ENCODE measurements at regions not wholly inside any gene's neighbourhood (a gene's known extent, or its start where the extent isn't known, plus 50 kb on each side); places are given as distances from the start of the nearest gene placed in this dataset.
"Not testable (repeated sequence)": the region's sequence is repeated elsewhere in the genome, so short reads cannot be mapped to it uniquely, and the experiment has no call there.

DNA sequence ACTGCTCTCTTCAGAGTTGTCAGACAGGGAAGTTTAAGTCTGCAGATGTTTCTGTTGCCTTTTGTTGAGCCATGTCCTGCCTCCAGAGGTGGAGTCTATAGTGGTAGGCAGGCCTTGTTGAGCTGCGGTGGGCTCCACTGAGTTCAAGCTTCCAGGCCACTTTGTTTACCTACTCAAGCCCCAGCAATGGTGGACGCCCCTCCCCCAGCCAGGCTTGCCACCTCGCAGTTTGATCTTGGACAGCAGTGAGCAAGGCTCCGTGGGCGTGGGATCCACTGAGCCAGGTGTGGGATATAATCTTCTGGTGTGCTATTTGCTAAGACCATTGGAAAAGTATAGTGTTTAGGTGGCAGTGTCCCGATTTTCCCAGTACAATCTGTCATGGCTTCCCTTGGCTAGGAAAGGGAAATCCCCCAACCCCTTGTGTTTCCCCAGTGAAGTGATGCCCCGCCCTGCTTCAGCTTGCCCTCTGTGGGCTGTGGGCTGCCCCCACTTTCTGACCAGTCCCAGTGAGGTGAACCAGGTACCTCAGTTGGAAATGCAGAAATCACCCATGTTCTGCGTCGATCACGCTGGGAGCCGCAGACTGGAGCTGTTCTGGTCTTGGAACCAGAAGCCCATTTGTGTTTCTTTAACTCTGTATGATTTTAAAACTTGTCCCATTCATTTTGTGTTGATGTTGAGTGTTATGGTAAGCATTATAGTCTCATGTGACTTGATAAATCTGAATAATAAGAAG lies 89.2 kb upstream of the CALCR start:
- DNase-seq = no peak
- no peaks in the 10 kb centered on the region for H3K9me3 ChIP-seq (ENCODE audit: low read length)
- no peak overlapping the region for H3K4me3 ChIP-seq (ENCODE audit: low read length)
- H3K4me1 ChIP-seq (ENCODE audit: insufficient read depth, low read length) = no peaks in the 10 kb centered on the region
- Mint-ChIP-seq H3K36me3 (no peaks in the 10 kb centered on the region), H3K4me3 (peak overlapping the region in 1 of 7 donors; percentile 14), H3K4me1 (no peaks in the 10 kb centered on the region), H3K9me3 (peaks cover 0 to 10% (median 0%) of the 10 kb centered on the region in 5 donors), H3K27ac (no peak overlapping the region), H3K27me3 (peaks cover 1 to 5% of the 10 kb centered on the region in 2 donors)
- H3K27ac ChIP-seq (ENCODE audit: low read depth, low read length) = no peak overlapping the region
- POLR2A ChIA-PET = no interaction called here
- no peaks in the 10 kb centered on the region for H3K36me3 ChIP-seq (ENCODE audit: insufficient read depth, low read length)
- CTCF ChIA-PET = no interaction called here
- H3K27me3 ChIP-seq (ENCODE audit: insufficient read depth, low read length, poor library complexity, severe bottlenecking) = no peaks in the 10 kb centered on the region

DNA sequence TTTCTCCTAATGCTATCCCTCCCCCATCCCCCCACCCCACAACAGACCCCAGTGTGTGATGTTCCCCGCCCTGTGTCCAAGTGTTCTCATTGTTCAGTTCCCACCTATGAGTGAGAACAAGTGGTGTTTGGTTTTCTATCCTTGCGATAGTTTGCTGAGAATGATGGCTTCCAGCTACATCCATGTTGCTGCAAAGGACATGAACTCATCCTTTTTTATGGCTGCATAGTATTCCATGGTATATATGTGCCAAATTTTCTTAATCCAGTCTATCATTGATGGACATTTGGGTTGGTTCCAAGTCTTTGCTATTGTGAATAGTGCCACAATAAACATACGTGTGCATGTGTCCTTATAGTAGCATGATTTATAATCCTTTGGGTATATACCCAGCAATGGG lies 83.6 kb upstream of the CALCR start:
- CTCF ChIA-PET; H3K9me3 ChIP-seq (ENCODE audit: low read length); H3K4me1 Mint-ChIP-seq; H3K27ac Mint-ChIP-seq; H3K27me3 ChIP-seq (ENCODE audit: insufficient read depth, low read length, poor library complexity, severe bottlenecking); H3K4me3 Mint-ChIP-seq; POLR2A ChIA-PET; H3K36me3 Mint-ChIP-seq; H3K4me1 ChIP-seq (ENCODE audit: insufficient read depth, low read length); H3K36me3 ChIP-seq (ENCODE audit: insufficient read depth, low read length); H3K27me3 Mint-ChIP-seq; H3K27ac ChIP-seq (ENCODE audit: low read depth, low read length); DNase-seq; H3K4me3 ChIP-seq (ENCODE audit: low read length): not testable (repeated sequence)
- H3K9me3 Mint-ChIP-seq = peaks cover 0 to 10% (median 2%) of the 10 kb centered on the region in 5 donors

DNA sequence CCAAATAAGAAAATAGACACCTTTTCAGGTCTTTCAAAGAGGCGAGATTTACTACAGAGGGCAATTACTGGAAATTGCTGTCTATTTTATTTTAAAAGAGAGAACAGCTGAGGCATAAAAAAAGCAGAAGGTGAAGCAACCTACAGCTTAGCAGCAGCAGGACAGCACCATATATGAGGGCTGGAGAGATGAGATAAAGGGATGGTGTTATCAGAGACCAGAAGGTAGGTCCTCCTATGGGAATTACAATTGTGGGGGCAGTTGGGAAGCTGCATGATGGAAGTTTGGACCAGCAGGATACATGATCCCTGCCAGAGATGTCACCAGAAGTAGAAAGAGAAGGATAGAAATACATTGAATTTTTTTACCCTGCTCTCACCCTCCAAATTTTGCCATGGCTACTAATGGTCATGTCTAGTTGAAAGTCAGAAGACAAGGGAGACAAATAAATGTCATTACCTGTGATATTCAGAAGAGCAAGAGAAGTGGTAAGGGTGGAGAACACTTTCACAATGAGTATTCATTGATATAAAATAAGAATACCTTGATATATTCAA lies 77.2 kb upstream of the CALCR start:
- H3K4me3 ChIP-seq (ENCODE audit: low read length) = no peak overlapping the region
- CTCF ChIA-PET = no interaction called here
- no peak for DNase-seq

DNA sequence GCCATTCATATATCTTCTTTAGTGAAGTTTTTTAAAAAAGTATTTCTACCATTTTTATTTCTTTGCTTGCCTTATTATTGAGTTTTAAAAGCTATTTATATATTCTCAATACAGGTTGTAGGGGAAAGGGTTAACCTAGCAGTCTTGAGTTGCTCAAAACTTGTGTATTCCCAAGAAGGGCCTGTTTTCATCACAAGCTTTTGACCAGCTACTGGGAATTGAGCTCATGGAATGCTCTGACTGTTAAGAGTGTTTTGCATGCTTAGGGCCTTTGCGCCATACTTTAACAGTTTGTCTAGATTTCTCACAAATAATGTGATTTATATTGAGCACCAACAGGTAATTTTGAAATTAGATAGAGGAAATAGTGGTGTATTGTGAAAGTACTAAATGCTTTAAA lies 72.0 kb upstream of the CALCR start:
- Histone ChIP-seq H3K4me1 (ENCODE audit: insufficient read depth, low read length) (no peaks in the 10 kb centered on the region), H3K27me3 (ENCODE audit: insufficient read depth, low read length, poor library complexity, severe bottlenecking) (no peaks in the 10 kb centered on the region), H3K27ac (ENCODE audit: low read depth, low read length) (no peak overlapping the region), H3K36me3 (ENCODE audit: insufficient read depth, low read length) (no peaks in the 10 kb centered on the region), H3K9me3 (ENCODE audit: low read length) (no peaks in the 10 kb centered on the region), H3K4me3 (ENCODE audit: low read length) (no peak overlapping the region)
- no peak overlapping the region for H3K4me3 Mint-ChIP-seq
- H3K36me3 Mint-ChIP-seq = no peaks in the 10 kb centered on the region
- ChIA-PET POLR2A (no interaction called here), CTCF (no interaction called here)
- no peaks in the 10 kb centered on the region for H3K9me3 Mint-ChIP-seq
- no peak overlapping the region for H3K27ac Mint-ChIP-seq
- no peaks in the 10 kb centered on the region for H3K27me3 Mint-ChIP-seq
- H3K4me1 Mint-ChIP-seq = no peaks in the 10 kb centered on the region
- DNase-seq = no peak

More for the DNA sequence above, 77.2 kb upstream of the CALCR start:
- H3K36me3 Mint-ChIP-seq = no peaks in the 10 kb centered on the region
- no peaks in the 10 kb centered on the region for H3K9me3 Mint-ChIP-seq
- no peak overlapping the region for H3K4me3 Mint-ChIP-seq
- Histone ChIP-seq H3K4me1 (ENCODE audit: insufficient read depth, low read length) (no peaks in the 10 kb centered on the region), H3K27me3 (ENCODE audit: insufficient read depth, low read length, poor library complexity, severe bottlenecking) (no peaks in the 10 kb centered on the region), H3K9me3 (ENCODE audit: low read length) (no peaks in the 10 kb centered on the region), H3K36me3 (ENCODE audit: insufficient read depth, low read length) (no peaks in the 10 kb centered on the region), H3K27ac (ENCODE audit: low read depth, low read length) (no peak overlapping the region)
- POLR2A ChIA-PET = no interaction called here
- H3K27me3 Mint-ChIP-seq = no peaks in the 10 kb centered on the region
- no peaks in the 10 kb centered on the region for H3K4me1 Mint-ChIP-seq
- no peak overlapping the region for H3K27ac Mint-ChIP-seq

DNA sequence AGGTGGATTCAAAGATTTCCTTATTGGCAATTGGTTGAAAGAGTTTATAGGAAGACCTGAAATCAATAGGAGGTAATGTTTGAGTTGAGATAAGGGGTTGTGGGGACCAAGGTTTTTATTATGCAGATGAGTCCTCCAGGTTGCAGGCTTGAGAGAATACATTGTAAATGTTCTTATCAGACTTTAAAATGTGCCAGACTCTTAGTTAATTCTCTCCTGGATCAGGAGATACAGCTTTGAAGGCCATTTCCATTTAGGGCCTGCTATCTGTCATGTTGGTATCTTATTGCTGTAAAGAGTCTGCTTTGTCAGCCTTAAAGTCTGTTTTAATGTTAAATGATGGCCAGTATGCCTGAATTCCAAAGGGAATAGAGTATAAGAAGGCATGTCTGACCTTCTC lies 61.8 kb upstream of the CALCR start:
- Mint-ChIP-seq H3K4me1 (no peaks in the 10 kb centered on the region), H3K27ac (no peak overlapping the region), H3K9me3 (peaks cover 0 to 2% (median 0%) of the 10 kb centered on the region in 5 donors), H3K27me3 (peaks cover 0 to 1% of the 10 kb centered on the region in 2 donors), H3K36me3 (no peaks in the 10 kb centered on the region), H3K4me3 (no peak overlapping the region)
- ChIA-PET CTCF (no interaction called here), POLR2A (no interaction called here)
- no peak overlapping the region for H3K27ac ChIP-seq (ENCODE audit: low read depth, low read length)
- no peak overlapping the region for H3K4me3 ChIP-seq (ENCODE audit: low read length)
- no peaks in the 10 kb centered on the region for H3K4me1 ChIP-seq (ENCODE audit: insufficient read depth, low read length)
- DNase-seq = no peak
- no peaks in the 10 kb centered on the region for H3K36me3 ChIP-seq (ENCODE audit: insufficient read depth, low read length)
- no peaks in the 10 kb centered on the region for H3K9me3 ChIP-seq (ENCODE audit: low read length)
- no peaks in the 10 kb centered on the region for H3K27me3 ChIP-seq (ENCODE audit: insufficient read depth, low read length, poor library complexity, severe bottlenecking)

DNA sequence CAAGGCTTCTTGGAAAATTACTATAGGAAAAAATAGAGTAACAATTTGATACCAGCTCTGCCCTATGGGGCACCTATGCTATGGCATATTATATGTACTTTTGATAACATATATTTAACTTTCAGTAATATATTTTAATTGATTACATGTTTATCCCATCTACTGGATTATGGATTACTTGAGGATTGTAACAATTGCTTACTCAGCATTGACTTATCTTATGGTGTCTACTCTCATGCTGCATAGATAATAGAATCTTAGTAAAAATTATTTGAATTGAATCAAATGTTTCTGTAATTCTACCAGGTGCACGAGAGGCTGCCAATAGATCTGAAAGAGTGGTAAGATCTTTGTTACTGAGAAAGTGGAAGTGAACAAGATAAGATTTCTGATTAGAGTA lies 57.8 kb upstream of the CALCR start:
- Histone ChIP-seq H3K27ac (ENCODE audit: low read depth, low read length) (no peak overlapping the region), H3K4me3 (ENCODE audit: low read length) (no peak overlapping the region), H3K4me1 (ENCODE audit: insufficient read depth, low read length) (no peaks in the 10 kb centered on the region), H3K9me3 (ENCODE audit: low read length) (no peaks in the 10 kb centered on the region), H3K27me3 (ENCODE audit: insufficient read depth, low read length, poor library complexity, severe bottlenecking) (no peaks in the 10 kb centered on the region), H3K36me3 (ENCODE audit: insufficient read depth, low read length) (no peaks in the 10 kb centered on the region)
- Mint-ChIP-seq H3K4me1 (no peaks in the 10 kb centered on the region), H3K27me3 (peaks cover 0 to 1% of the 10 kb centered on the region in 2 donors), H3K4me3 (no peak overlapping the region), H3K27ac (no peak overlapping the region), H3K36me3 (no peaks in the 10 kb centered on the region), H3K9me3 (peaks cover 0 to 2% (median 0%) of the 10 kb centered on the region in 5 donors)
- DNase-seq = no peak
- ChIA-PET POLR2A (no interaction called here), CTCF (no interaction called here)

DNA sequence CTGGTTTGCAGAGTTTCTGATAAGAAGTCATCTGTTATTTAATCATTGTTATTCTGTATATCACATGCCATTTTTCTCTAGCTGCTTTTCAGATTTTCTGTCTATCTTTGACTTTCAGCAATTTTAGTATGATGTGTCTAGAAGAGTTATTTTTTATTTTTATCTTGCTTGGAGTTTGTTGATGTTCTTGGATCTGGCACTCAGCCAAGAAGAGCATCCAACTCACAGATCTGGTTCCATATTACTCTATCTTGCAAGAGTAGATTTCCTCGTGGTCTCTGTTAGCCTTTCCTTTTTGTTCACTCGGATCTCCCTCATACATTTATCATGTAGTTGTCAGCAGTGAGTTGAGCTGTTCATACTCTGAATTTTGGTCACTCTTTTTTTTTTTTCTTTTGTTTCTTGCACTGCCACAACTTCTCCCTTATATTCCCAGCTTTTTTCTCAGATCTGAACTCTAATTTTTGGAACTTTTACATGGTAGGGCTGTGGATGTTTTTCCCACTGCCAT lies 54.8 kb upstream of the CALCR start:
- Mint-ChIP-seq H3K4me3 (no peak overlapping the region), H3K27ac (no peak overlapping the region), H3K36me3 (no peaks in the 10 kb centered on the region), H3K4me1 (no peaks in the 10 kb centered on the region), H3K27me3 (peaks cover 0 to 1% of the 10 kb centered on the region in 2 donors), H3K9me3 (peaks cover 0 to 3% (median 0%) of the 10 kb centered on the region in 5 donors)
- CTCF ChIA-PET = no interaction called here
- Histone ChIP-seq H3K36me3 (ENCODE audit: insufficient read depth, low read length) (no peaks in the 10 kb centered on the region), H3K9me3 (ENCODE audit: low read length) (no peaks in the 10 kb centered on the region), H3K4me1 (ENCODE audit: insufficient read depth, low read length) (no peaks in the 10 kb centered on the region), H3K4me3 (ENCODE audit: low read length) (no peak overlapping the region), H3K27ac (ENCODE audit: low read depth, low read length) (no peak overlapping the region), H3K27me3 (ENCODE audit: insufficient read depth, low read length, poor library complexity, severe bottlenecking) (no peaks in the 10 kb centered on the region)
- DNase-seq = no peak
- POLR2A ChIA-PET = no interaction called here

DNA sequence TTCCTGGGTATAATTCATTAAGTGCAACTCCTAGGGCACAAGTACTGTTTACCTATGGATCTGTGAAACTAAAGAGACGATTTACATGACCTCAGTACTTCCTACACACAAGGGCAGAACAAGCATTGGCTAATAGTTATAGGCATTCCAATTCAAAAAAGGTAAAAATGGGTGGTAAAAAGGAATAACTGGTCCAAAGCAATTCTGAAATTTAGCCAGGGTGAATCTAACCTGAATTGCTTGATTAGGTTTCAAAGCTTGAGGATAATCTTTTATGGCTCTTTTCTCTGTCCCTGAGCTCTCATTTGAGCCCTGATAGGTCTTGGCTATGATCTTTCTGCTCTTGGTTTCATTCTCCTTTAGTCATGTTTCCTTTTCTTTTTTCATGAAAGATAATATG lies 52.3 kb upstream of the CALCR start:
- no peaks in the 10 kb centered on the region for H3K4me1 Mint-ChIP-seq
- Histone ChIP-seq H3K27me3 (ENCODE audit: insufficient read depth, low read length, poor library complexity, severe bottlenecking) (no peaks in the 10 kb centered on the region), H3K4me1 (ENCODE audit: insufficient read depth, low read length) (no peaks in the 10 kb centered on the region), H3K27ac (ENCODE audit: low read depth, low read length) (no peak overlapping the region), H3K4me3 (ENCODE audit: low read length) (no peak overlapping the region), H3K9me3 (ENCODE audit: low read length) (no peaks in the 10 kb centered on the region), H3K36me3 (ENCODE audit: insufficient read depth, low read length) (no peaks in the 10 kb centered on the region)
- peaks cover 0 to 3% (median 0%) of the 10 kb centered on the region in 5 donors for H3K9me3 Mint-ChIP-seq
- no peak overlapping the region for H3K27ac Mint-ChIP-seq
- no peaks in the 10 kb centered on the region for H3K36me3 Mint-ChIP-seq
- ChIA-PET POLR2A (no interaction called here), CTCF (no interaction called here)
- no peak overlapping the region for H3K4me3 Mint-ChIP-seq
- no peak for DNase-seq
- no peaks in the 10 kb centered on the region for H3K27me3 Mint-ChIP-seq
